ENCODE measurements at regions not wholly inside any gene's neighbourhood (a gene's known extent, or its start where the extent isn't known, plus 50 kb on each side); places are given as distances from the start of the nearest gene placed in this dataset.

DNA sequence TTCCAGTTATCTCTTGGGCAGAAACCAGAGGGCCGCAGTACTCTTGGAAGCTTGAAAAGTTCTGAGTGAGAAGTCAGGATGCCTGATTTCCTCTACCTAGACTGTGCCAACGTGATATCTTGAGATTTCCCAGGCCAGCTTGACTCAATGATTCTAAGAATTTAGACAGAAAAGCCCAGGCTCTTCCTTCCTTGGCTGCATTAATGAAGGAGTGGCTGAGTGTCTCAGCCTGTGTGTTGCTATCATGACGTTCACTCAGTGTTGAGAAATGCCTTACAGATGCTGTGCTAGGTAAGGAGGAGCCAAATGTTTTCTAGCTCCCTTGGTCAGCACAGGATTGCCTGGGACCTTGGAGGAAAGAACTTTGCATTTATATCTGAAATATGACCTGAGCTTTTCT is 454.1 kb upstream of the USP24 start:
- TF ChIP-seq, protein P1, sequence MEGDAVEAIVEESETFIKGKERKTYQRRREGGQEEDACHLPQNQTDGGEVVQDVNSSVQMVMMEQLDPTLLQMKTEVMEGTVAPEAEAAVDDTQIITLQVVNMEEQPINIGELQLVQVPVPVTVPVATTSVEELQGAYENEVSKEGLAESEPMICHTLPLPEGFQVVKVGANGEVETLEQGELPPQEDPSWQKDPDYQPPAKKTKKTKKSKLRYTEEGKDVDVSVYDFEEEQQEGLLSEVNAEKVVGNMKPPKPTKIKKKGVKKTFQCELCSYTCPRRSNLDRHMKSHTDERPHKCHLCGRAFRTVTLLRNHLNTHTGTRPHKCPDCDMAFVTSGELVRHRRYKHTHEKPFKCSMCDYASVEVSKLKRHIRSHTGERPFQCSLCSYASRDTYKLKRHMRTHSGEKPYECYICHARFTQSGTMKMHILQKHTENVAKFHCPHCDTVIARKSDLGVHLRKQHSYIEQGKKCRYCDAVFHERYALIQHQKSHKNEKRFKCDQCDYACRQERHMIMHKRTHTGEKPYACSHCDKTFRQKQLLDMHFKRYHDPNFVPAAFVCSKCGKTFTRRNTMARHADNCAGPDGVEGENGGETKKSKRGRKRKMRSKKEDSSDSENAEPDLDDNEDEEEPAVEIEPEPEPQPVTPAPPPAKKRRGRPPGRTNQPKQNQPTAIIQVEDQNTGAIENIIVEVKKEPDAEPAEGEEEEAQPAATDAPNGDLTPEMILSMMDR (IDR thresholded peaks at IDR 0.05) = no peak
- no peak for TF ChIP-seq EZH2 (IDR thresholded peaks at IDR 0.05)
- no peak for TF ChIP-seq EZH2phosphoT487 (IDR thresholded peaks at IDR 0.05)

All from neural progenitor cell (in vitro differentiated cells).